ENCODE measurements at regions not wholly inside any gene's neighbourhood (a gene's known extent, or its start where the extent isn't known, plus 50 kb on each side); places are given as distances from the start of the nearest gene placed in this dataset.

- no peak overlapping the region for H2AFZ ChIP-seq (ENCODE audit: low read depth, low read length)
- H3K14ac ChIP-seq (ENCODE audit: low read length in 2 of 2) = no peak overlapping the region
- H4K91ac ChIP-seq (ENCODE audit: low read length) = no peak overlapping the region
- H2BK15ac ChIP-seq (ENCODE audit: low read depth, poor library complexity, severe bottlenecking) = no peak overlapping the region
- no peak overlapping the region for H2AK5ac ChIP-seq (ENCODE audit: low read length, severe bottlenecking)
- H3K9me3 ChIP-seq (ENCODE audit: control insufficient read depth, low read length) = peaks cover 9% of the 10 kb centered on the region
- H3K18ac ChIP-seq (ENCODE audit: low read depth in 1 of 2, low read length in 2 of 2) = no peak overlapping the region
- no peaks in the 10 kb centered on the region for H3K27me3 ChIP-seq (ENCODE audit: control insufficient read depth in 1 of 2, insufficient read depth in 1 of 2, low read length in 2 of 2)
- no peak overlapping the region for H3K4me2 ChIP-seq (ENCODE audit: low read length, poor library complexity, severe bottlenecking)
- H3K27ac ChIP-seq (ENCODE audit: low read length, poor library complexity, severe bottlenecking) = no peak overlapping the region
- no peaks in the 10 kb centered on the region for H3K36me3 ChIP-seq (ENCODE audit: control insufficient read depth in 1 of 2, insufficient read depth in 2 of 2, low read depth in 1 of 2, low read length in 2 of 2)
- no peaks in the 10 kb centered on the region for H3K79me1 ChIP-seq (replicated peaks; ENCODE audit: low read length, poor library complexity, severe bottlenecking)
- WGBS = 95% methylated on average over 2 of the region's 2 CpGs
- H2BK5ac ChIP-seq (ENCODE audit: low read depth, low read length, poor library complexity, severe bottlenecking) = no peak overlapping the region
- DNase-seq = no peak
- H3K23ac ChIP-seq (ENCODE audit: low read length in 2 of 2) = no peak overlapping the region
- H3K4me1 ChIP-seq (ENCODE audit: control insufficient read depth, insufficient read depth, low read depth, low read length) = no peaks in the 10 kb centered on the region
- H3K4me3 ChIP-seq (ENCODE audit: insufficient read depth in 1 of 2, low read depth in 1 of 2, low read length in 2 of 2) = no peak overlapping the region
- no peak overlapping the region for H2BK120ac ChIP-seq (ENCODE audit: low read depth, low read length)
- no peak overlapping the region for H3K4ac ChIP-seq (ENCODE audit: low read depth in 1 of 2, low read length in 2 of 2)
- no peak overlapping the region for H4K8ac ChIP-seq (ENCODE audit: low read length)
- H2BK12ac ChIP-seq (ENCODE audit: low read length in 2 of 2) = no peak overlapping the region
- no peak overlapping the region for H3K9ac ChIP-seq (ENCODE audit: low read length)
Observed at GRCh38 chr3:7924228-7924627, 577.4 kb upstream of the LMCD1 start.

GRCh38 chr3:7927015-7927414 is 574.6 kb upstream of the LMCD1 start:
- Histone ChIP-seq H4K91ac (ENCODE audit: low read length) (no peak overlapping the region), H2BK5ac (ENCODE audit: low read depth, low read length, poor library complexity, severe bottlenecking) (no peak overlapping the region), H3K79me1 (replicated peaks; ENCODE audit: low read length, poor library complexity, severe bottlenecking) (no peaks in the 10 kb centered on the region), H2BK12ac (ENCODE audit: low read length in 2 of 2) (no peak overlapping the region), H3K14ac (ENCODE audit: low read length in 2 of 2) (no peak overlapping the region), H3K4me3 (ENCODE audit: insufficient read depth in 1 of 2, low read depth in 1 of 2, low read length in 2 of 2) (no peak overlapping the region), H3K4me1 (ENCODE audit: control insufficient read depth, insufficient read depth, low read depth, low read length) (no peaks in the 10 kb centered on the region), H2BK120ac (ENCODE audit: low read depth, low read length) (no peak overlapping the region), H3K9ac (ENCODE audit: low read length) (no peak overlapping the region), H3K36me3 (ENCODE audit: control insufficient read depth in 1 of 2, insufficient read depth in 2 of 2, low read depth in 1 of 2, low read length in 2 of 2) (no peaks in the 10 kb centered on the region), H3K4ac (ENCODE audit: low read depth in 1 of 2, low read length in 2 of 2) (no peak overlapping the region), H3K9me3 (ENCODE audit: control insufficient read depth, low read length) (peaks cover 9% of the 10 kb centered on the region), H3K23ac (ENCODE audit: low read length in 2 of 2) (no peak overlapping the region), H3K27ac (ENCODE audit: low read length, poor library complexity, severe bottlenecking) (no peak overlapping the region), H2BK15ac (ENCODE audit: low read depth, poor library complexity, severe bottlenecking) (no peak overlapping the region), H3K18ac (ENCODE audit: low read depth in 1 of 2, low read length in 2 of 2) (no peak overlapping the region), H3K4me2 (ENCODE audit: low read length, poor library complexity, severe bottlenecking) (no peak overlapping the region), H3K27me3 (ENCODE audit: control insufficient read depth in 1 of 2, insufficient read depth in 1 of 2, low read length in 2 of 2) (no peaks in the 10 kb centered on the region), H2AK5ac (ENCODE audit: low read length, severe bottlenecking) (no peak overlapping the region), H2AFZ (ENCODE audit: low read depth, low read length) (no peak overlapping the region), H4K8ac (ENCODE audit: low read length) (no peak overlapping the region)
- DNase-seq = no peak
- 58% methylated on average over 1 of the region's 1 CpG for WGBS

GRCh38 chr3:7927864-7928263 is 573.8 kb upstream of the LMCD1 start:
- Histone ChIP-seq H3K9me3 (ENCODE audit: control insufficient read depth, low read length) (peaks cover 9% of the 10 kb centered on the region), H3K14ac (ENCODE audit: low read length in 2 of 2) (no peak overlapping the region), H3K4ac (ENCODE audit: low read depth in 1 of 2, low read length in 2 of 2) (no peak overlapping the region), H3K4me1 (ENCODE audit: control insufficient read depth, insufficient read depth, low read depth, low read length) (no peaks in the 10 kb centered on the region), H3K27me3 (ENCODE audit: control insufficient read depth in 1 of 2, insufficient read depth in 1 of 2, low read length in 2 of 2) (no peaks in the 10 kb centered on the region), H4K8ac (ENCODE audit: low read length) (no peak overlapping the region), H2BK120ac (ENCODE audit: low read depth, low read length) (no peak overlapping the region), H2BK15ac (ENCODE audit: low read depth, poor library complexity, severe bottlenecking) (no peak overlapping the region), H3K18ac (ENCODE audit: low read depth in 1 of 2, low read length in 2 of 2) (no peak overlapping the region), H3K79me1 (replicated peaks; ENCODE audit: low read length, poor library complexity, severe bottlenecking) (no peaks in the 10 kb centered on the region), H2AFZ (ENCODE audit: low read depth, low read length) (no peak overlapping the region), H4K91ac (ENCODE audit: low read length) (no peak overlapping the region), H2BK12ac (ENCODE audit: low read length in 2 of 2) (no peak overlapping the region), H3K23ac (ENCODE audit: low read length in 2 of 2) (no peak overlapping the region), H3K4me2 (ENCODE audit: low read length, poor library complexity, severe bottlenecking) (no peak overlapping the region), H2BK5ac (ENCODE audit: low read depth, low read length, poor library complexity, severe bottlenecking) (no peak overlapping the region), H3K9ac (ENCODE audit: low read length) (no peak overlapping the region), H3K27ac (ENCODE audit: low read length, poor library complexity, severe bottlenecking) (no peak overlapping the region), H3K4me3 (ENCODE audit: insufficient read depth in 1 of 2, low read depth in 1 of 2, low read length in 2 of 2) (no peak overlapping the region), H3K36me3 (ENCODE audit: control insufficient read depth in 1 of 2, insufficient read depth in 2 of 2, low read depth in 1 of 2, low read length in 2 of 2) (no peaks in the 10 kb centered on the region), H2AK5ac (ENCODE audit: low read length, severe bottlenecking) (no peak overlapping the region)
- no peak for DNase-seq

- no peaks in the 10 kb centered on the region for H3K27me3 ChIP-seq (ENCODE audit: control insufficient read depth in 1 of 2, insufficient read depth in 1 of 2, low read length in 2 of 2)
- no peaks in the 10 kb centered on the region for H3K79me1 ChIP-seq (replicated peaks; ENCODE audit: low read length, poor library complexity, severe bottlenecking)
- H3K4ac ChIP-seq (ENCODE audit: low read depth in 1 of 2, low read length in 2 of 2) = no peak overlapping the region
- no peaks in the 10 kb centered on the region for H3K4me1 ChIP-seq (ENCODE audit: control insufficient read depth, insufficient read depth, low read depth, low read length)
- H3K4me2 ChIP-seq (ENCODE audit: low read length, poor library complexity, severe bottlenecking) = no peak overlapping the region
- DNase-seq = no peak
- no peak overlapping the region for H3K4me3 ChIP-seq (ENCODE audit: insufficient read depth in 1 of 2, low read depth in 1 of 2, low read length in 2 of 2)
- H2BK120ac ChIP-seq (ENCODE audit: low read depth, low read length) = no peak overlapping the region
- H2BK15ac ChIP-seq (ENCODE audit: low read depth, poor library complexity, severe bottlenecking) = no peak overlapping the region
- no peak overlapping the region for H2AFZ ChIP-seq (ENCODE audit: low read depth, low read length)
- no peak overlapping the region for H2AK5ac ChIP-seq (ENCODE audit: low read length, severe bottlenecking)
- no peaks in the 10 kb centered on the region for H3K36me3 ChIP-seq (ENCODE audit: control insufficient read depth in 1 of 2, insufficient read depth in 2 of 2, low read depth in 1 of 2, low read length in 2 of 2)
- H3K9me3 ChIP-seq (ENCODE audit: control insufficient read depth, low read length) = peaks cover 9% of the 10 kb centered on the region
- H2BK5ac ChIP-seq (ENCODE audit: low read depth, low read length, poor library complexity, severe bottlenecking) = no peak overlapping the region
- no peak overlapping the region for H3K27ac ChIP-seq (ENCODE audit: low read length, poor library complexity, severe bottlenecking)
- no peak overlapping the region for H4K91ac ChIP-seq (ENCODE audit: low read length)
- no peak overlapping the region for H4K8ac ChIP-seq (ENCODE audit: low read length)
- no peak overlapping the region for H3K23ac ChIP-seq (ENCODE audit: low read length in 2 of 2)
- H3K14ac ChIP-seq (ENCODE audit: low read length in 2 of 2) = no peak overlapping the region
- no peak overlapping the region for H2BK12ac ChIP-seq (ENCODE audit: low read length in 2 of 2)
- no peak overlapping the region for H3K9ac ChIP-seq (ENCODE audit: low read length)
- H3K18ac ChIP-seq (ENCODE audit: low read depth in 1 of 2, low read length in 2 of 2) = no peak overlapping the region
- WGBS = 77% methylated on average over 1 of the region's 2 CpGs
Observed at GRCh38 chr3:7929319-7929889, 572.2 kb upstream of the LMCD1 start.

Measured in mesenchymal stem cell (in vitro differentiated cells and primary cell).